GM21528 (cell line): ENCODE measurements at regions not wholly inside any gene's neighbourhood (a gene's known extent, or its start where the extent isn't known, plus 50 kb on each side); places are given as distances from the start of the nearest gene placed in this dataset.

Source experiments
- ATAC-seq: cut with Tn5 transposase; IDR thresholded peaks from one replicate; pipeline ENCODE4 v1.9.1; 2021; ENCODE audit warnings: mild to moderate bottlenecking, moderate library complexity; ENCODE audit not compliant: unreplicated experiment, low FRiP score

DNA sequence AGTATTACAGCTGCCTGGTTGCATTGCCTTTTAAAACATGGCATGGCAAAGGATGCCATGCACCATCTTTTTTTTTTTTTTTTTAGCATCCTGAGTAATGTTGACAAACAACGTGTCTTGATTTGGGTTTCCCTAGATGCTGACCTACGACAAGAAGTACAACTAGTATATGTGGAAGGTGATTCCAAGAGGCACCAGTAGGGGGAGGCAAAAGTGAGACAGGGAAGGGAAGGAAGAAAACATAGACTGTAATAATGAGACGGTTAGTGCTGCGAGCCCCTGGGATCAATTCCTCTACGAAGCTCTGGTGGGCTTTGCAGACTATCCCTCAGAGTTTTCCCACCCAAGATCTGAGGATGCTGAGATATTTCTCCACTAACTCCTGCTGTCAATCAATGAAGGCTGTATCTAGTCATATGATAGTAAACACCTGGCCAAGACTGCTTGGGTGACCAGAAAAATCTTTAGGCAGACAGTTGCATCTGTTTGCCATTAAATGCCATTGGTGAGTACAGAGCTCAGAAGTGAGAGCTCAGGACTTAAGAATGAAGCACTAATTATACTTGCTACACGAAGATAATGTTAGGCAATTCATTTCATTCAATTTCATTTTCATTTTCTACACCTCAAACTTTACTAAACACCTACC is 458.6 kb upstream of the GOT2 start:
- no peak for ATAC-seq

DNA sequence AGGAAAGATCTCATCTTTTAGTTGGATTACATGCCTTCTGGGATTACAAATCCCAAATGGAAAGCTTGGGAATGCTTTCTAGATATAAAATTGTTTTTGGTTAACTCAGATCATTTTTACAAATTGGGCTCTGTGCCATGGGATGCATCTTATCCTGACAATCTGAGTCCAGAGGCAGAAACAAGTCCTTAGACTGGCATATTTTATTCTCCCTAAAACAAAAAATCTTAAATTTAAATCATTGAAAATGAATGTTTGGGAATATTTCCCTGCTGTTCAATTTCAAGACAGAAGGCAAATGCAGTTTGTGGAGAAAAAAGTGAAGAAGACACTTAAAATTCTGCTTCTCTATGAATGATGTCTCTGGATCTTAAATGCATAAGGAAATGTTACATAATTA is 456.6 kb upstream of the GOT2 start:
- no peak for ATAC-seq

DNA sequence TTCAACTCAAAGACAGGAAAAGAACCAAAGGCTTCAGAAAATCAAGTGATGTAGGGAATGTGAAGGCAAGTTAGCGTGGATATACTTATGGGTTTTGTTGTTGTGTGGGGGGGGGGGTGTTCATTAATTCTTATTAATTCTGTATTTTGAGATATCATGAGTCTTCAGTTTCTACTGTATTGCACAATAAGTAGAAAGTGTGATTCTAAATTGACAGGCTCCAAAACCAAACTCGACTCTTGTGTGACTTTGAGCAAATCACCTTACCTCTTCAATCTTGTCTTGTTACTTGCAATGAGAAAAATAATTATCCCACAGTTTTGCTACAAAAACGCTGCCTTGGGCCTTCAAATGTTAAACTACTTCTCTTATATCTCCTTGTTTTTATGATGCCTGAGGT is 453.9 kb upstream of the GOT2 start:
- ATAC-seq: no peak

DNA sequence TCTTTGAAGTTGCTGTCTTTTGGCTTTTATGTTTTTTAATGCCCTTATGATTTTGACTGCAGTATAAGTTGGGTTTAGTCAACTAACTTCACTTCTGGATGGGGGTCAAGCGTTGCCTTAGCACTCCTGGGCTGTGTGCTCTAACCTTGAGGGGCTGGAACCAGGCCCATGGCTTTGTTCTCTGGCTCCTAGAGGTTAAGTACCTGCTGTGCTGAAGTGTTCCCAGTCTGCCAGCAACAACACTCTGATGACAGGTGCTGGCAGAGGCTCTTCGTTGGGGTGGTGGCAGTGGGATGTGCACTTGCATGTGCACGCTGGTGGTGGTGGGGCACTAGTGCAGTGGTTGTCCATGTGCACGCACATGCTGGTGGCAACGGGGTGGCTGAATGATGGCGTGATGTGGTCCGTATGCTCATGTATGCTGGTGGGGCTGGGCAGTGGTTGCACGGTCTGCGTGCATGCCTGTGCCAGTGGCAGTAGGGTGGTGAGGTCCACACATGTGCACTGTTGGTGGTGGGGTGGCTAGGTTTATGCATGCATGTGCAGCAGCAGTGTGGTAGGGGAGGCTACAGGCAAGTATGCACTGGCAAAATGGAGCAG is 447.8 kb upstream of the GOT2 start:
- no peak for ATAC-seq

DNA sequence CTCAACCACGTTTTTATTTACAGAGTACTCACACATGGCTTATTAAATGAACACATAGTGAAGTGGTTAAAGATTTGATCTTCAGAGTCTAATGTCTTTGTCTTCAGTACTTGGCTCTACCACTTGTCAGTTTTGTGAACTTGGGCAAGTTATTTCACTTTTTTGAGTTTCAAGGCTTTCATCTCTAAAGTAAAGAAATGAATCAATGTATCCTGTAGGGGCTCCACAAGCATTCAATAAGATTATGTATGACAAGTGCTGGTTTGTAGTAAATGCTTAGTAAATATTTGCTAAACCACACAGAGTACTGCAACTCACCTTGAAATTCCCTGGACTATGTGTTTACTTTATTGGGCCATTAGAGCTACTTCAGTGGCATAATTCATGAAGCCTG is 446.0 kb upstream of the GOT2 start:
- no peak for ATAC-seq

DNA sequence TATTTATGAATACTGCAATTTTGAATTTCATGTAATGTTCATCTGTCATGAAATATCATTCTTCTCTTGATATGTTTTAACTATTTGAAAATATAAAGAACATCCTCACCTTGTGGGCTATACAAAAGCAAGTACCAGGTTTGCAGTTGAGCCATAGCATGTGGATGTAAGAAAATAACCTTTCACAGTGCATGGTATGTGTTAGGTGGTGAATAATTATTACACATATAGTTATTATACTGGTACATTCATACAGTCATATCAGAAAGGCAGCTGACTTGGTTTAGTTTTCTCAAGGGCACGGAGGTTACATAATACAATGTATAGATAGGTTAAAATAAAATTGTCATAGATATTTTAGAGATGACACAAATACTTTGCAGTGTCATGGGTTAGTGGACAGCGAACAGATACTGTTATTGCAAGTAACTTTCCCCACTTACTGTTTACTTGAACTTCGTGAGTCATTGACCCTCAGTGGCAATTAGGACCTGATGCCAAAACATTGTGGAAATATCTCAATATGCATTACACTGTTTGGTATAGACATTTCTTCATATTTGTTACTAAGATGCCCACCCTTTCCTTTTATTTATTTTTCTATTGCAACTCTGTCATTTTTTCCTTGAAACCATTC is 445.4 kb upstream of the GOT2 start:
- no peak for ATAC-seq

DNA sequence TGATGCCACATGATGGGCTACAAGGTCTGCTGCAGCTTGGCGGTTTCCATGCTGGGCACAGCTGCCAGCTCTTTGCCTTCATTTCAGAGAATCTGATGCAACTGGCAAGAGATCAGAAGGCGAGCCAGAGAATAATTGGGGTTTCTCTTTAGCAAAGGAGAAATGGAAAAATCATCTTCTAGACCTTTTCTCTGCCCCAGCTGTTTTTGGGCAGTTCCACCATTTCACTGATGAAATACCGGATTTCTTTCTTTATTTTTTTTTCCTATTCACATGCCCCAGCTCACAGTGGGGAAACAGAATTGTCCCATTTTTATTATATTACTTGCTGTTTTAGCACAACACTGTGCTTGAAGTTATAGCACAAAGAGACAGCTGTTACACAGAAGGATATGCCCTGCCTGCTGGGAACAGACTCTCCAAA is 439.3 kb upstream of the GOT2 start:
- no peak for ATAC-seq

DNA sequence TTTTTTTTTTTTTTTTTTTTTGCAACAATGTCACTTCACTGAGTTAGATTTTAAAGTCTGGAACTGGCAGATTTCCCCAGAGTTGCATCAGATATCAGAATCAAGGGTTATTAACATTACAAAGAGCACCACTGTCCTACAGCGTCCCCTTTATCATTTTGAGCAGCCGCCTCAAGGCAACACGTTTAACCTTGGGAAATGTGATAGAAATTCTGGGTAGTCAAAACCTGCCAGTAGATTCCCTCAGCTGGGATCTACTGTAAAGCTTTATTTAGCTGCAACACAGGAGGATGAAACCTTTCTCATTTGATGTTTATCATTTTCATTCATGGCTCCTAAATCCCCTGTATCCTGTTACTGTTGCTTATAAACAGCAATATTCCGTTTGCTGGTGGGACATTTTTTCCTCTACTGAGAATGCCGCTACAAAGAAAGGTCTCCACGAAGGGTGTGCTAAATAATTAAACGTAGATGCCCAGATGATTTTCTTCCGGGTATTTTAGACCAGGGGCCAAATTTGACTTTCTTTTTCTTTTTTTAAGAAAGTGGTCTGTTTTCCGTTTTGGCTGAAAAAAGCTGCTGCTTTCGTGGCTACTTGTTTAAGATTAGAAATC is 436.1 kb upstream of the GOT2 start:
- ATAC-seq: no peak

DNA sequence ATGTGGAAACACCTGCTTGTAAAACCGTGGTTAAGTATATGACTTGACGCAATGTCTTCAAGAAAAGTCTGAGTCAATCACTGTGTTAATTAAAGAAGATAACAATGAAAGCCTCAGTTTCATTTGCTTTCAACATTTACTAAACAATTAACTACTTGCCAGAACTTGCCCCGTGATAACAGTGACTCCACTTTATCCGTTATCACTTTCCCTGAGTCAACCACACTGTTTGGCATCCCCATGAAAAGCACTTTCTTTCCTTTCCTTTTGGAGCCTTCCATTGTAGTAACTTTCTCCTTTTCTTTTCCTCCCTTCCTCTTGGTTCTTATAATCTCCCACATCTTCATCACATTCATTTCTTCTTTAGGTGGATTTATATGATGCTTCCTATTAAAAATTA is 435.1 kb upstream of the GOT2 start:
- ATAC-seq: no peak

DNA sequence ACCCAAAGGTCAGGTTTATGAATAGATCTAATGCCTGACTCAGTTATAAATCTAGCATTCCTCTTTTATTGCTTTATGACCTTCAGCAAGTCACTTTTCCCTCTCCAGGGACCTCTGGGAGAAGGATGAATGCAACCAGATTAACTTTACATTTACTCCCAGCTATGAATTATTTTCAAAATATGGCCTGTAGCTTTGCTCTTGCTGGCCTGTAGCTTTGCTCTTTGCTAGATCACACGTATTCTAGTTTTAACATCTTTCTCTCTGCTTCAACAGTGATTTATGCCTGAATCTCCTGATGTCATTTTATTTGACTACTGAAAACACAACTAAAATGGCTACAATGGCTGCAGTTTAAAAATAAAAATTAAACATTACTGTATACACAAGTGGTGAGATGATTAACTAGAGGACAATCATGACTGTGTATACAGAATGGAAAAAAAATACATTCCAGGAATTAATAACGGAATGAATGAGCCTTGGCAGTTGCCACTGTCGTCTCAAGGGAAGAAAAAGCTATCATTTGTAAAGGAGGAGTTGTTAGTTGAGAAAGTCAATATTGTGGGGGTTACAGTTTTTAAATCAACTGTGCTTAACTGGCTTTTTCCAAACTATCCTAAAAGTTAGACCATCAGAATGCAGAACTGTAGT is 434.5 kb upstream of the GOT2 start:
- no peak for ATAC-seq

DNA sequence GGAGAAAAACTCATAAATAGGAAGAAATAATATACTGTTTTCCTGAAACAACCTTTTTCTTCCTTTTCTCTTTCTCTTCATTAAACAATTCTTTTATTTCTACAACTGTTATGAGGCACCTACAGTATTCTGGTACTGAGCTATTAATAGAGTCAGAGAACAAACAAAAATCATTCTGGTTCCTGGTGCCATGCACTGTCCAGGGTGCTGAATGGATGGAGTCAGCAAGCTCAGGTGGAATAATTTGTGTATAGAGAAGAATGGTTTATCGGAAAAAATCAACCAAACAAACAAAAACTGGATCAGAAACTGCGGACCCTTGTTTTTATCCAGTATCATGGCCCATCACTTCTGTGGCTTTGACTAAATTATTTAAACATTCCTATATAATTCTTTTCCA is 430.3 kb upstream of the GOT2 start:
- no peak for ATAC-seq

DNA sequence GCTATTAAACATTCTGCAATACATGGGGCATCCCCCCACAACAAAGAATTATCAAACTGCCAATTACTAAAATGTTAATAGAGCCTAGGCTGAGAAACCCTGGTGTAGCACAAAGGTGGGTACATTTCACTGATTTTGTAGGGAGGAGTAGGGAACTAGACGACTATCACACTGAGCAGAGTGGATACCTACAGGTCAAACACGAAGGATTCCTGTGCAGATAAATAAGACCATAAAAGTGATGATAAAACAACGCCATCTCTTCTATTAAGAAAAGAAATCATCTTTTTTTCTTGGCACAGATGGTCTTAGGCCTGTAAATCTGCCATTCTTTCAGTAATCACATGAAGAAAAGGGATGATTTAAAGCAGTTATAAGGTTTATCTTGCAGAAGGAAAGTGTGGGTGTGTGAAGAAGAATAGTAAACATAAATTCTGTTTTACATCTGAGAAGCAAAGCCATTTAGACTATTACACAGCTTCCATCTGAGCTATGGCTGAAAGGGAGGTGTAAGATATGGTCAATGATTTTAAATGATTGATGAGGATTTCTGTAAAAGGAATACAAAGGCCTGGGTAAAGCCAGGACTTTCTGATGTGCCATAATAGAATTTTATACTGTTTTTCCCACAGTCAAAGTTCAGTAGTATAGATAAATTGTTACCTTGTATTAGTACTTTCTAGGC is 429.4 kb upstream of the GOT2 start:
- no peak for ATAC-seq

DNA sequence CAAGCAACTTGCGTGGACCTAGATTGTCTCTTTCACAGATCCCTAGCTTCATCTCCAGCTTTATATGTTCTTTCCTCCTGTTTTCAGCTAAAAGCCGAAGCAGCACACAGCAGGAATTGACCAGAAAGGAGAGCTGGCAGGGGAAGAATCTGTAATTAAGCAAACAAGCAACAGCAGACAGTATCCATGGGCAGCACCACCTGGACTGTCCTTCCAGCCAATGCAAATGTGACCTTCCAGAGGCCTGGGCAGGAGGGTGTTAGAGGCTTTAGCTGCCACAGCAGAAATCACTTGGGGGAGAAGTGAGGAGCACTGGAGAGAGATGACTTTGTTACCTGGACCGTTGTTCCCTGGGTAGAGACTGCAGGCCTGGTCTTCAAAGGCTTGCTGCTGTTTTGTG is 427.6 kb upstream of the GOT2 start:
- ATAC-seq: no peak

DNA sequence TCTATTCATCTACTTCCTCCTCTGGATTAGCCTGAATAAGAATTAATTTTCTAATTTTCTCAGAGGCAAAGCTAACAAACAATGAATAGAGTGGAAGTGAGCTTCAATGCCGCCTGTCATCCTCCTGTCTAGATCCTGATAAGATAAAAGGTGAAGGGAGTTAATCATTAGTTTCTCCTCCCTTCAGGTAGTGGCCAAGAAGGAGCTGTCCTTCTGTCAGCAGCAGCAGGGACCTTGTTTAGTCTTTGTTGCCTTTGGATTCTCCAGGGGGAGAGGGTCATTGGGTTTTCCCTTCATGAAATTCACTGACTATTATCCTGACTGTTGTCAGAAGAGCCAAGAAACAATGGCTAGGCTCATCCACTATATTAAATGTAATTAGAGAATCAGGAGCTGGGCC is 420.2 kb upstream of the GOT2 start:
- no peak for ATAC-seq

DNA sequence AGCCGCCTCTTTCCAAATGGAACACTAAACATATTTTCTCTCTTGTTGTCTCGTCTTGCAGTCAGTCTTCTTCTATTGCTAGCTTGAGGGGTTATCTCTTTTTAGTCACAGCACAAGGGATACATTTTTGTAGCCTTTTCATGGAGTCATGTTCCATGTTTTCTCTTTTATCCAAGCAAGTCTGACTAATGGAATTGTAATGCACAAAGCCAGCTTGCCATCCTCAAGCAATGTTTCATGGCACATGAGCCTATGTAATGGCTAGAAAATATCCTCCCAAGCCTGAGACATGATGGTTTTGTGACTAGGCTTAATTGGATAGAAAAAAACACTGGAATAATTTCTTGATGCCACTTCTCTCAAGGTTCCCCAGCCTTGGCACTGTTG is 414.6 kb upstream of the GOT2 start:
- ATAC-seq: no peak

DNA sequence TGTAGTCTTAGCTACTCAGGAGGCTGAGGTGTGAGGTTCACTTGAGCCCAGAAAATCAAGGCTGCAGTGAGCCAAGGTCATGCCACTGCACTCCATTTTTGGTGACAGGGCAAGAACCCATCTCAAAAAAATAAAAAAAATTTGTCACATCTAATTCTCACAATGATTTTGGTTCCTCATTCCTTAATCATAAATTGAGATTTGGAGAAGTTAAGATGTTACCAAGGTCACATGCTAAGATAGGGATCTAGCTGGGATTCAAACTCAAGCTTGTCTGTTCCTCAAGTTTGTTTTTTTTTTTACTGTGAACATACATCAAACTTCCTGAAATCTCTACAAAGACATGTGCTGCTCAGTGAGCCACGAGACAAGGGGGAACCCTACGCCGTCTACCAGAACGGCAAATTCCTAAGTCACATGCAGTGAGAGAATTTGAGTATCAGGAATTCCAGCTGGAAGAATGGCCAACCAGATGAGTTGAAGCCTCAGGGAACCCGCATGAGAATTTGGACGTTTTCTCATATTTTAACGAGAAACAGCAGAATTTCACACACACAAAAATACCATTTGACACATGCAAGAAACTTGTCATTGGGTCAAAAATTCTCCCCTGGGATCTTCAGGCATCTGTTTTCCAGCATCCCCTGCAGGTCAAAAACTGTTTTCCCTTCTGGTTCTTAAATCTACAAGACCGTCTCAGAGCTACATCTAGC is 414.1 kb upstream of the GOT2 start:
- no peak for ATAC-seq

DNA sequence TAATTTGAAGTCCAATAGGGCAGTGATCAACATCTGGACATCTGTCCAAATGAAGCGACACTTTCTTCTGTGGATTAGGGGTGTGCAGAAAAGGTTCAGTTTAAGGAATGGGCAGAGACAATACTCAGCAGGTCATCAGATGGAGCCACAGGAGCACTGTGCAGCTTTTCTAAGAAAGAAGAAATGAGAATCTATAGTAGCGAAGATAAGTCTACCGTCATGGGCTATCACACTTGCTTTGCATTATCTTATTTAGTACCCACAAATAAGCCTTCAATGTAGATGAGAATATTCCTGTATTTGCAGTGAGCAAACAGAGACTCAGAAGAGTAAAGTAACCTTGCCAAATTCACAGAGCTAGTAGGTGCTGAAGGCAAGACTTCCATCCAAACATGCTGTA is 412.0 kb upstream of the GOT2 start:
- no peak for ATAC-seq

DNA sequence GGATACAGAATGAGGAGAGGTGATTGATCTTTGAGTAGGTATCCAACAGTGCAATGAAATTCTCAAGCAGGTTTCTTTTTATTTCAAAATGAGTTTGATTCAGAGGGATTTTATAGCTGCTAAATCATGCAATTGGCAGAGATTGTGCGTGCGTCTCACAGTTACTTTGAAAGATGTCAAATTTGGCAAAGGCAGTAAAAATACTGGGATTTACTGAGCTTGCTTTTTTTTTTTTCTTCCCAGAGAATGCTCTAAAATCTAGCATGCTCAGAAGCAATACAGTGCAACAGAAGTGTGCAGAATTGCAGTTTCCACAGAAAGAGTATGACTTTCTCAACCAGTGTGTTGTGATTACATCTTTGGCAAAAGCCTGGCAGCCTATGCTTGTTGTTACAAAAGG is 410.7 kb upstream of the GOT2 start:
- ATAC-seq: no peak

DNA sequence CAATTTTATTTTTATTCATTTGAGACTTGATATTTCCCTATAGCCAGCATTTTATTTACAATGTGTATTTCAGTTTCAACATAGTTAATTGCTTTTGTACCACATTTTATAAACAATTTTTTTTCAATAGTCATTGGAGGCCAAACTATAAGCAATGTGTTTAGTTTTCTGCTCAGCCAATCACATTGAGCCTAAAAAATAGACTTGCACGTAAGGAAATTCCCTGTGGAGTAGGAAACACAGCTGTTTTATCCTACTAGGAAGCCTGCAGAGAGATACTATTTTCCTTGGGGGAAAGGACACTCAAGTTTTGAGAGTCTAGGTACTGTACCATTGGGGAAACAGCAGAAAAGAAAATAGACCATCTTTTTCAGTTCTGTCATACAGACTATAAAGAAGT is 410.2 kb upstream of the GOT2 start:
- no peak for ATAC-seq

DNA sequence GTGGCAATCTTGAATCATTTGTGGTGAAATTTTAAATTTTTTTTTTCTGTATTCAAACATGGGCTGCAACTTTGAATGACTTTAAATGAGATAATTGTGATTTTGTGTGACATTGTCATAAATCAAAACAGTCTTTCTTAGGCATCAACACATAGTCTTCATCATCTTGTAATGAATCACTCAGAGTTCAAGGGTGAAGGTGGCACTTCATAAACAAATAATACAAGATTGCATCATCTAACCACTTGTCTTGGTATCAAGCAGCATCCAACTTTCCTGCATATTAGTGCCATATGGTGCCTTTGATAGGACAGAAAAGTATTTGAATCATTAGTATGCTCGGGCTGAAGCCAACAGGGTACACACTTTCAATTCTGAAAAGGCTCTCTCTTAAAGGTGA is 392.4 kb upstream of the GOT2 start:
- no peak for ATAC-seq
